Keratinocyte (primary cell): ENCODE measurements at regions not wholly inside any gene's neighbourhood (a gene's known extent, or its start where the extent isn't known, plus 50 kb on each side); places are given as distances from the start of the nearest gene placed in this dataset.

ENCODE experiments used
- DNase-seq: peaks from one replicate; pipeline ENCODE4 v3.0.0-alpha.2; 2011; ENCODE audit warnings: low read depth, missing footprints, low spot score
- FAIRE-seq: peaks from 2 replicates; lab custom pipeline; 2011; peaks lifted over from hg19 to GRCh38; lab: Jason Lieb, UNC
- H2AFZ ChIP-seq: 2 replicates; pipeline ENCODE4 v1.6.0; 2012; ENCODE audit warnings: low read length, control low read depth, inconsistent platforms; ENCODE audit not compliant: control insufficient read depth
- H3K27ac ChIP-seq: 2 replicates; pipeline ENCODE4 v1.5.1; 2011; ENCODE audit warnings: low read length; ENCODE audit not compliant: control insufficient read depth, insufficient read depth
- H3K27me3 ChIP-seq: 3 replicates; pipeline ENCODE4 v1.6.0; 2011; ENCODE audit warnings: low read length; ENCODE audit not compliant: control insufficient read depth, insufficient read depth; ENCODE audit errors: extremely low read depth
- H3K36me3 ChIP-seq, 2 experiments: 2 replicates in 1 of 2; 3 replicates in 1 of 2; pipeline ENCODE4 v1.5.1; 2011; ENCODE audit warnings: low read length in 2 of 2, mild to moderate bottlenecking in 1 of 2; ENCODE audit not compliant: control insufficient read depth in 2 of 2, insufficient read depth in 2 of 2; ENCODE audit errors: extremely low read depth in 1 of 2
- H3K4me1 ChIP-seq: 3 replicates; pipeline ENCODE4 v1.5.1; 2011; ENCODE audit warnings: low read length; ENCODE audit not compliant: control insufficient read depth, insufficient read depth; ENCODE audit errors: extremely low read depth
- H3K4me2 ChIP-seq: 3 replicates; pipeline ENCODE4 v1.6.0; 2011; ENCODE audit warnings: low read depth, low read length; ENCODE audit not compliant: control insufficient read depth, insufficient read depth; ENCODE audit errors: extremely low read depth
- H3K4me3 ChIP-seq, 3 experiments: fragments of 200-600 bp in 1 of 3; sonication (generic) in 1 of 3; 2 replicates in 2 of 3; 3 replicates in 1 of 3; pipeline ENCODE4 v1.5.1; 2011 to 2016; ENCODE audit warnings: low read length in 3 of 3, mild to moderate bottlenecking in 3 of 3, control low read depth in 2 of 3, inconsistent platforms in 1 of 3, low read depth in 1 of 3, mixed read lengths in 1 of 3, mixed run types in 1 of 3, moderate library complexity in 1 of 3; ENCODE audit not compliant: control insufficient read depth in 2 of 3, insufficient read depth in 2 of 3; ENCODE audit errors: extremely low read depth in 1 of 3
- H3K79me2 ChIP-seq: 2 replicates; pipeline ENCODE4 v1.6.0; 2012; ENCODE audit warnings: low read length; ENCODE audit not compliant: control insufficient read depth, insufficient read depth
- H3K9ac ChIP-seq: 3 replicates; pipeline ENCODE4 v1.6.0; 2011; ENCODE audit warnings: low read length; ENCODE audit not compliant: control insufficient read depth, insufficient read depth; ENCODE audit errors: extremely low read depth
- H3K9me1 ChIP-seq: 3 replicates; pipeline ENCODE4 v1.6.0; 2011; ENCODE audit warnings: low read length; ENCODE audit not compliant: control insufficient read depth, insufficient read depth; ENCODE audit errors: extremely low read depth
- H3K9me3 ChIP-seq: 2 replicates; pipeline ENCODE4 v1.5.1; 2012; ENCODE audit warnings: low read depth, low read length; ENCODE audit not compliant: control insufficient read depth
- H4K20me1 ChIP-seq: 3 replicates; pipeline ENCODE4 v1.6.0; 2011; ENCODE audit warnings: low read length; ENCODE audit not compliant: control insufficient read depth, insufficient read depth; ENCODE audit errors: extremely low read depth
- CTCF ChIP-seq, 3 experiments: IDR thresholded peaks in 1 of 3; conservative IDR thresholded peaks in 1 of 3; optimal IDR thresholded peaks in 1 of 3; 2 replicates in 2 of 3; 3 replicates in 1 of 3; pipeline versions ENCODE3 to v1.5.1; 2011; ENCODE audit warnings: low read length in 3 of 3, mild to moderate bottlenecking in 3 of 3, moderate library complexity in 2 of 3, control low read depth in 1 of 3, inconsistent platforms in 1 of 3; ENCODE audit not compliant: insufficient read depth in 2 of 3; ENCODE audit errors: extremely low read depth in 1 of 3
- EZH2 ChIP-seq: IDR thresholded peaks from one replicate; pipeline ENCODE4 v1.6.1; 2012; ENCODE audit warnings: inconsistent platforms, mild to moderate bottlenecking, low read length, moderate library complexity
- dilution Hi-C: fragments of 300-500 bp; cut with MboI; formaldehyde crosslinking; loops from one replicate; pipeline ENCODE4 v1.7.0; 2020; ENCODE audit warnings: low sequenced_read_pairs; ENCODE audit not compliant: extremely low pct_ligation_motif_present

DNA sequence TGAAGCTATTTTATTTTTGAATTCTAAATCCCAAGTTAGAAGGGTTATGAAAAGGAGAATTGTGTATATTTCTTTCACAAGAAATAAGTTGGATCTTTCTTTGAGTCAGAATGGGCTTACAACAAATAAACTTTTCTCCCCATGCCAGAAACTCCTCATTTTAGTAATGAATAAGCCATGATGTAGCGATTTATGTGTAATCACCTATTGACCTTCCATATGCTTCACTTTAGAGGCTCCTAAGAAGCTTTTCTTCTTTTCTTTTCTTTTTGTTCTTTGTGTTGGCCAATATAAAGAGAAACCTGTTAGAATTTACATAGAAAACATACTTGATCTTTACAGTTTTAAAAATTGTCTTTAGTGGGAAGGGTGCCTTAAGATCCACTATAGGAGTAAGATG, 370.2 kb downstream of the UTRN start:
- no peaks in the 10 kb centered on the region for H3K27me3 ChIP-seq
- no peaks in the 10 kb centered on the region for H3K36me3 ChIP-seq
- H3K4me3 ChIP-seq: no peak overlapping the region
- H3K4me1 ChIP-seq: peaks cover 10% of the 10 kb centered on the region
- no peak overlapping the region for H2AFZ ChIP-seq
- H3K79me2 ChIP-seq: no peaks in the 10 kb centered on the region
- H3K27ac ChIP-seq: no peak overlapping the region
- H3K9me1 ChIP-seq: no peaks in the 10 kb centered on the region
- FAIRE-seq (no peak), DNase-seq (no peak)
- H3K9me3 ChIP-seq: no peaks in the 10 kb centered on the region
- no peak overlapping the region for H3K4me2 ChIP-seq
- dilution Hi-C loops: no loop called here
- no peaks in the 10 kb centered on the region for H4K20me1 ChIP-seq
- H3K9ac ChIP-seq: no peak overlapping the region
- TF ChIP-seq CTCF (optimal IDR thresholded peaks at IDR 0.05 in 1 of 3, IDR thresholded peaks at IDR 0.05 in 1 of 3, conservative IDR thresholded peaks at IDR 0.05 in 1 of 3; ENCODE audit: extremely low read depth in 1 of 3, insufficient read depth in 2 of 3, low read length in 3 of 3): no peak
- TF ChIP-seq EZH2: no peak

- no peak for DNase-seq
- Histone ChIP-seq H2AFZ (no peak overlapping the region), H4K20me1 (no peaks in the 10 kb centered on the region), H3K36me3 (no peaks in the 10 kb centered on the region), H3K4me1 (peaks cover 28% of the 10 kb centered on the region), H3K9ac (no peak overlapping the region), H3K4me3 (no peak overlapping the region), H3K27me3 (no peaks in the 10 kb centered on the region), H3K4me2 (peak overlapping the region; percentile 46), H3K27ac (no peak overlapping the region), H3K79me2 (no peaks in the 10 kb centered on the region), H3K9me3 (no peaks in the 10 kb centered on the region), H3K9me1 (no peaks in the 10 kb centered on the region)
- peak; percentile 57 for FAIRE-seq
- TF ChIP-seq CTCF (optimal IDR thresholded peaks at IDR 0.05 in 1 of 3, IDR thresholded peaks at IDR 0.05 in 1 of 3, conservative IDR thresholded peaks at IDR 0.05 in 1 of 3; ENCODE audit: extremely low read depth in 1 of 3, insufficient read depth in 2 of 3, low read length in 3 of 3) (no peak), EZH2 (no peak)
- dilution Hi-C loops: no loop called here
Observed at GRCh38 chr6:144657691-144658090, 372.6 kb downstream of the UTRN start.
